Astrocyte of the spinal cord (primary cell): ENCODE measurements at regions not wholly inside any gene's neighbourhood (a gene's known extent, or its start where the extent isn't known, plus 50 kb on each side); places are given as distances from the start of the nearest gene placed in this dataset.

ENCODE experiments used
- DNase-seq: peaks from one replicate; pipeline ENCODE4 v3.0.0; 2011; ENCODE audit warnings: low read depth, low spot score
- H3K4me3 ChIP-seq: 2 replicates; pipeline ENCODE4 v1.5.1; 2011; ENCODE audit warnings: low read depth, mild to moderate bottlenecking, low read length, moderate library complexity
- CTCF ChIP-seq: IDR thresholded peaks from 2 replicates; pipeline ENCODE4 v1.5.1; 2012; ENCODE audit warnings: low read depth, mild to moderate bottlenecking, low read length, inconsistent platforms
- in situ Hi-C: cut with HindIII; loops from 2 replicates; pipeline ENCODE4 v1.10.0; 2017; ENCODE audit warnings: low sequenced_read_pairs

- no peak for DNase-seq
- in situ Hi-C loops, result no loop called here
- no peak for TF ChIP-seq CTCF
- no peak overlapping the region for H3K4me3 ChIP-seq
These were observed 260.1 kb upstream of the ARID1B start for GRCh38 chr6:156517088-156517487.

- DNase-seq, result no peak
- in situ Hi-C loops, result no loop called here
- no peak for TF ChIP-seq CTCF
- H3K4me3 ChIP-seq, result no peak overlapping the region
These were observed 261.9 kb upstream of the ARID1B start for GRCh38 chr6:156515242-156515641.

- DNase-seq, result no peak
- no peak overlapping the region for H3K4me3 ChIP-seq
- in situ Hi-C loops, result no loop called here
- no peak for TF ChIP-seq CTCF
These were observed 263.7 kb upstream of the ARID1B start for GRCh38 chr6:156513504-156513903.

- H3K4me3 ChIP-seq, result no peak overlapping the region
- TF ChIP-seq CTCF, result no peak
- DNase-seq, result no peak
- in situ Hi-C loops, result no loop called here
These were observed 265.6 kb upstream of the ARID1B start for GRCh38 chr6:156511570-156511969.

GRCh38 chr6:156511051-156511450 is 266.1 kb upstream of the ARID1B start:
- in situ Hi-C loops, result no loop called here
- H3K4me3 ChIP-seq, result no peak overlapping the region
- DNase-seq, result no peak
- TF ChIP-seq CTCF, result no peak

- no peak for TF ChIP-seq CTCF
- in situ Hi-C loops, result no loop called here
These were observed 266.9 kb upstream of the ARID1B start for GRCh38 chr6:156510242-156510641.

GRCh38 chr6:156509496-156509895 is 267.7 kb upstream of the ARID1B start:
- in situ Hi-C loops, result no loop called here
- DNase-seq, result no peak
- H3K4me3 ChIP-seq, result no peak overlapping the region
- TF ChIP-seq CTCF, result no peak

More at GRCh38 chr6:156510242-156510641, 266.9 kb upstream of the ARID1B start:
- no peak overlapping the region for H3K4me3 ChIP-seq
- DNase-seq, result no peak
